SK-N-SH treated with all-trans-retinoic acid at 6 μM for 48 hours (cell line): ENCODE measurements at regions not wholly inside any gene's neighbourhood (a gene's known extent, or its start where the extent isn't known, plus 50 kb on each side); places are given as distances from the start of the nearest gene placed in this dataset.

Experiments
- ARNTL ChIP-seq: fragments of 450-650 bp; formaldehyde crosslinking; IDR thresholded peaks from 2 replicates; pipeline ENCODE4 v1.5.0; 2020; ENCODE audit warnings: low read depth, mild to moderate bottlenecking, moderate library complexity, borderline replicate concordance
- BACH2 ChIP-seq: fragments of 250-450 bp; sonication (Bioruptor Pico); IDR thresholded peaks from 2 replicates; pipeline ENCODE4 v1.9.0; 2021; ENCODE audit warnings: mild to moderate bottlenecking, borderline replicate concordance
- CREB5 ChIP-seq: fragments of 250-450 bp; sonication (Bioruptor Pico); IDR thresholded peaks from 2 replicates; pipeline ENCODE4 v1.5.1; 2020; ENCODE audit warnings: low read depth, mild to moderate bottlenecking, moderate library complexity
- CSDC2 ChIP-seq: fragments of 250-450 bp; sonication (Bioruptor Pico); IDR thresholded peaks from 2 replicates; pipeline ENCODE4 v1.5.0; 2020; ENCODE audit warnings: mild to moderate bottlenecking, moderate library complexity
- ESRRG ChIP-seq: fragments of 250-450 bp; sonication (Bioruptor Pico); IDR thresholded peaks from 2 replicates; pipeline ENCODE4 v1.6.1; 2021; ENCODE audit warnings: mild to moderate bottlenecking
- ISL1 ChIP-seq: fragments of 250-450 bp; sonication (Bioruptor Pico); IDR thresholded peaks from 2 replicates; pipeline ENCODE4 v2.1.2; 2022; ENCODE audit warnings: mild to moderate bottlenecking, moderate library complexity
- OSR1 ChIP-seq: fragments of 250-450 bp; sonication (Bioruptor Pico); IDR thresholded peaks from 2 replicates; pipeline ENCODE4 v1.8.0; 2022; ENCODE audit warnings: moderate library complexity, mild to moderate bottlenecking, inconsistent platforms
- PATZ1 ChIP-seq: fragments of 250-450 bp; sonication (Bioruptor Pico); IDR thresholded peaks from 2 replicates; pipeline ENCODE4 v1.8.0; 2020; ENCODE audit warnings: mild to moderate bottlenecking, moderate library complexity, borderline replicate concordance
- POU6F1 ChIP-seq: fragments of 250-450 bp; sonication (Bioruptor Pico); IDR thresholded peaks from 2 replicates; pipeline ENCODE4 v1.8.0; 2021; ENCODE audit warnings: low read depth, mild to moderate bottlenecking, moderate library complexity, borderline replicate concordance
- TCF4 ChIP-seq: fragments of 250-450 bp; sonication (Bioruptor Pico); IDR thresholded peaks from 2 replicates; pipeline ENCODE4 v1.8.0; 2021; ENCODE audit warnings: mild to moderate bottlenecking, moderate library complexity, borderline replicate concordance
- ZC3H10 ChIP-seq: fragments of 250-450 bp; sonication (Bioruptor Pico); IDR thresholded peaks from 2 replicates; pipeline ENCODE4 v1.5.1; 2021; ENCODE audit warnings: mild to moderate bottlenecking, moderate library complexity
- ZFP30 ChIP-seq: fragments of 450-650 bp; formaldehyde crosslinking; IDR thresholded peaks from 2 replicates; pipeline ENCODE4 v1.5.0; 2022; ENCODE audit warnings: mild to moderate bottlenecking, moderate library complexity
- ZNF565 ChIP-seq: fragments of 450-650 bp; formaldehyde crosslinking; conservative IDR thresholded peaks from 2 replicates; pipeline ENCODE4 v1.5.0; 2020; ENCODE audit warnings: low read depth, mild to moderate bottlenecking, moderate library complexity
- ZNF70 ChIP-seq: fragments of 450-650 bp; formaldehyde crosslinking; IDR thresholded peaks from 2 replicates; pipeline ENCODE4 v1.5.0; 2020; ENCODE audit warnings: mild to moderate bottlenecking, moderate library complexity

- no peak for TF ChIP-seq POU6F1
- TF ChIP-seq ZNF70 (CRISPR knock-in tag), result no peak
- no peak for TF ChIP-seq TCF4 (CRISPR knock-in tag)
- TF ChIP-seq ARNTL (CRISPR knock-in tag), result no peak
- no peak for TF ChIP-seq BACH2 (CRISPR knock-in tag)
- no peak for TF ChIP-seq PATZ1 (CRISPR knock-in tag)
- TF ChIP-seq ESRRG (CRISPR knock-in tag), result no peak
- no peak for TF ChIP-seq OSR1 (CRISPR knock-in tag)
- no peak for TF ChIP-seq ZNF565 (CRISPR knock-in tag)
- TF ChIP-seq ZFP30 (CRISPR knock-in tag), result no peak
- TF ChIP-seq CSDC2 (CRISPR knock-in tag), result no peak
- TF ChIP-seq ISL1 (CRISPR knock-in tag), result no peak
- no peak for TF ChIP-seq CREB5
- TF ChIP-seq ZC3H10, result no peak
Measured at GRCh38 chr2:16726577-16726976, 60.9 kb upstream of the CYRIA start.
